ENCODE measurements at regions not wholly inside any gene's neighbourhood (a gene's known extent, or its start where the extent isn't known, plus 50 kb on each side); places are given as distances from the start of the nearest gene placed in this dataset.

DNA sequence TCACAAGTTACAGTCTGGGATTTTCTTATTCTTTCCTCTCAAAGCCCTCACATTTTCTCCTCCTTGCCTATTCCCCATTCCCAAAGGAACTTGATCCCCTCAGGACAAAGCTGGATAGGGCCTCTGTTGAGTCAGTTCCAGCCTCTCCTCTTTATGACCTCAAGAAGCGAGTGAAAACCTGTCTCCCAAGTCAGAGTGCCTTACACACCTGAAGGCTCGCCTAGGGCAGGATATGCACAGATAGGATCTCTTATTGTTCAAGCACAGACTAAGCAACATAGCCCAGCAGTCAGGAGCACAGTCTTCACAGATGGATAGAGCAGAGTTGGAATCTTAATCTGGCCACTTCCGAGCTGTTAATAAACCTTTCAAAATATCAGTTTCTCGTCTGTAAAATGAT is 60.8 kb upstream of the PRRC2C start (continued):
- TF ChIP-seq, protein P1, sequence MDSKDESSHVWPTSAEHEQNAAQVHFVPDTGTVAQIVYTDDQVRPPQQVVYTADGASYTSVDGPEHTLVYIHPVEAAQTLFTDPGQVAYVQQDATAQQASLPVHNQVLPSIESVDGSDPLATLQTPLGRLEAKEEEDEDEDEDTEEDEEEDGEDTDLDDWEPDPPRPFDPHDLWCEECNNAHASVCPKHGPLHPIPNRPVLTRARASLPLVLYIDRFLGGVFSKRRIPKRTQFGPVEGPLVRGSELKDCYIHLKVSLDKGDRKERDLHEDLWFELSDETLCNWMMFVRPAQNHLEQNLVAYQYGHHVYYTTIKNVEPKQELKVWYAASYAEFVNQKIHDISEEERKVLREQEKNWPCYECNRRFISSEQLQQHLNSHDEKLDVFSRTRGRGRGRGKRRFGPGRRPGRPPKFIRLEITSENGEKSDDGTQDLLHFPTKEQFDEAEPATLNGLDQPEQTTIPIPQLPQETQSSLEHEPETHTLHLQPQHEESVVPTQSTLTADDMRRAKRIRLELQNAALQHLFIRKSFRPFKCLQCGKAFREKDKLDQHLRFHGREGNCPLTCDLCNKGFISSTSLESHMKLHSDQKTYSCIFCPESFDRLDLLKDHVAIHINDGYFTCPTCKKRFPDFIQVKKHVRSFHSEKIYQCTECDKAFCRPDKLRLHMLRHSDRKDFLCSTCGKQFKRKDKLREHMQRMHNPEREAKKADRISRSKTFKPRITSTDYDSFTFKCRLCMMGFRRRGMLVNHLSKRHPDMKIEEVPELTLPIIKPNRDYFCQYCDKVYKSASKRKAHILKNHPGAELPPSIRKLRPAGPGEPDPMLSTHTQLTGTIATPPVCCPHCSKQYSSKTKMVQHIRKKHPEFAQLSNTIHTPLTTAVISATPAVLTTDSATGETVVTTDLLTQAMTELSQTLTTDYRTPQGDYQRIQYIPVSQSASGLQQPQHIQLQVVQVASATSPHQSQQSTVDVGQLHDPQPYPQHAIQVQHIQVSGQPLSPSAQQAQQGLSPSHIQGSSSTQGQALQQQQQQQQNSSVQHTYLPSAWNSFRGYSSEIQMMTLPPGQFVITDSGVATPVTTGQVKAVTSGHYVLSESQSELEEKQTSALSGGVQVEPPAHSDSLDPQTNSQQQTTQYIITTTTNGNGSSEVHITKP (IDR thresholded peaks at IDR 0.05; ENCODE audit: partially characterized antibody) = no peak

DNA sequence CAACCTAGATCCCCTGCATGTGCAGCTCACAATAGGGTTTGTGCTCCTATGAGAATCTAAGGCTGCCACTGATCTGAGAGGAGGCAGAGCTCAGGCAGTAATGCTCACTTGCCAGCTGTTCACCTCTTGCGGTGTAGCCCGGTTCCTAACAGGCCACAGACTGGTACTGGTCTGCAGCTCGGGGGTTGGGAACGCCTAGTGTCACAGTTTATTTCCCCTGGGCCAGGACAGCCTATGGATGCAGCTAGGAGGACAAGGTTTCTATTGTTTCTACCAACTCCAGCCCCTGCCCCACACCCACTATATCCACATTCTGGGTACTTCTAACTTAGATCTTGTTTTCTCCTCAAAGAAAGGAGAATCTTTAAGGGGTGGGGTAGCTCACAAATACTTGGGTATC is 58.7 kb upstream of the PRRC2C start:
- TF ChIP-seq TRIM28 (IDR thresholded peaks at IDR 0.05) (no peak), ZNF316 (IDR thresholded peaks at IDR 0.05) (no peak)
- TF ChIP-seq, protein P2, sequence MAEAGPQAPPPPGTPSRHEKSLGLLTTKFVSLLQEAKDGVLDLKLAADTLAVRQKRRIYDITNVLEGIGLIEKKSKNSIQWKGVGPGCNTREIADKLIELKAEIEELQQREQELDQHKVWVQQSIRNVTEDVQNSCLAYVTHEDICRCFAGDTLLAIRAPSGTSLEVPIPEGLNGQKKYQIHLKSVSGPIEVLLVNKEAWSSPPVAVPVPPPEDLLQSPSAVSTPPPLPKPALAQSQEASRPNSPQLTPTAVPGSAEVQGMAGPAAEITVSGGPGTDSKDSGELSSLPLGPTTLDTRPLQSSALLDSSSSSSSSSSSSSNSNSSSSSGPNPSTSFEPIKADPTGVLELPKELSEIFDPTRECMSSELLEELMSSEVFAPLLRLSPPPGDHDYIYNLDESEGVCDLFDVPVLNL (CRISPR knock-in tag; IDR thresholded peaks at IDR 0.05; ENCODE audit: low read depth) = no peak
- Histone ChIP-seq H3K27ac (ENCODE audit: extremely low read depth, low read depth, low read length) (no peak overlapping the region), H3K9me3 (replicated peaks; ENCODE audit: control insufficient read depth, insufficient read depth, low read depth, low read length) (no peaks in the 10 kb centered on the region), H3K79me2 (ENCODE audit: control insufficient read depth, insufficient read depth, low read length) (no peaks in the 10 kb centered on the region), H3K36me3 (ENCODE audit: control insufficient read depth, insufficient read depth, low read length) (no peaks in the 10 kb centered on the region), H3K4me1 (replicated peaks in 1 of 2; ENCODE audit: control insufficient read depth in 2 of 2, insufficient read depth in 2 of 2, low read length in 2 of 2) (no peaks in the 10 kb centered on the region), H2AFZ (ENCODE audit: low read depth, low read length) (no peak overlapping the region), H3K27me3 (ENCODE audit: control insufficient read depth in 2 of 2, insufficient read depth in 2 of 2, low read length in 2 of 2) (peaks cover 15 to 51% of the 10 kb centered on the region in 2 experiments), H3K4me2 (ENCODE audit: insufficient read depth, low read length) (no peak overlapping the region), H3K9me1 (ENCODE audit: control insufficient read depth, insufficient read depth, low read length) (no peaks in the 10 kb centered on the region), H4K20me1 (replicated peaks; ENCODE audit: control insufficient read depth, insufficient read depth, low read length) (no peaks in the 10 kb centered on the region), H3K9ac (ENCODE audit: insufficient read depth in 1 of 2, low read depth in 2 of 2, low read length in 2 of 2) (no peak overlapping the region), H3K4me3 (no peak overlapping the region)
- no TSS peak for BruUV-seq (replicated peaks)
- CTCF ChIA-PET (ENCODE audit: low intra/inter-chr PET ratio) = no interaction called here
- FAIRE-seq (no peak), DNase-seq (ENCODE audit: extremely low read depth in 1 of 4, low spot score in 3 of 4) (no peak), ATAC-seq (peak; percentile 23; the same call in 2 of the 3 replicates)
- POLR2A ChIA-PET = interaction anchor here (0.6 kb wide), 1 partner anchor 135 kb away, joined by 3 read pairs; no protein-coding TSS in a partner anchor
- 8% methylated on average over 4 of the region's 4 CpGs for WGBS (ENCODE audit: insufficient coverage, low coverage, missing lambda C conversion rate)
- intact Hi-C loops (cut with micrococcal nuclease) (no loop called here), in situ Hi-C loops (cut with MboI) (no loop called here)
